NCI-H128 (cell line): ENCODE measurements at regions not wholly inside any gene's neighbourhood (a gene's known extent, or its start where the extent isn't known, plus 50 kb on each side); places are given as distances from the start of the nearest gene placed in this dataset.

ENCODE experiments used
- DNase-seq: peaks from one replicate; lab custom pipeline; 2025; ENCODE audit not compliant: unreplicated experiment; lab: John Stamatoyannopoulos, UW

DNA sequence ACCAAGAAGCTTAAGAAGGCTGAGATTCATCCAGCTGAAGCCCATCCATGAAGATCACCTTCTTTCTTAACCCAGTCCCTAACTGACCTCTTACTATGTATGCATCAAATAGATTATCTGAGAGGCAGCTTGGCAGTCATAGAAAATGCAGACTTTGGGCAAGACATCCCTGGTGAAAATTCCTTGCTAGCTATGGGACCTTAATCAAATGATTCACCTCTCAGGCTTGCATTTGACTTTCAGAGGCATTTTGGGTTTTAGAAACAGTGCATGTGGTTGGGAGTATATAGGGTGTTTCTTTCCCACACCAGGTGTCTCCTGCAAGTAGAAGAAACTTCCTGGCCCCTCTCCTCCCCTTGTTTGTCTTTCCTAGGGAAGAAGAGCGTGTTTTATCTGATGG, 188.5 kb upstream of the ISX start:
- DNase-seq = no peak

DNA sequence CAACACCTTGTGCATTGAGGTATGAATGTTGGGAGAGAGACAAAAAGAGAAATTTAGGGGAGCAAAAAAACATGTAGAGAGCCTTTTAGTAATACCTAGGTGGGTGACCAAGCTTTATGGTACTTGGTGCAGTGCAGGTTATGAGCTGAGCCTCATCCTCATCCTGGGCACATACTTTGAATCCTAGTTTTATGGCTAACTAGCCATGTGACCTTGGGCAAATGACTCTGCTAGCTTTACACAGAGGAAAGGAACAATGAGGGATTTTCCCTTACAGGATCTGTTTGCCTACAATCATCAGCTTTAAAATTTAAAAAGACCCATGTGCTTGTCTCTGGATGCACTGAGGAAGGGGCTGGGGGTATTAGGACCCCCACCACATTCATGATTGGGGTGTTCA, 187.8 kb upstream of the ISX start:
- no peak for DNase-seq

DNA sequence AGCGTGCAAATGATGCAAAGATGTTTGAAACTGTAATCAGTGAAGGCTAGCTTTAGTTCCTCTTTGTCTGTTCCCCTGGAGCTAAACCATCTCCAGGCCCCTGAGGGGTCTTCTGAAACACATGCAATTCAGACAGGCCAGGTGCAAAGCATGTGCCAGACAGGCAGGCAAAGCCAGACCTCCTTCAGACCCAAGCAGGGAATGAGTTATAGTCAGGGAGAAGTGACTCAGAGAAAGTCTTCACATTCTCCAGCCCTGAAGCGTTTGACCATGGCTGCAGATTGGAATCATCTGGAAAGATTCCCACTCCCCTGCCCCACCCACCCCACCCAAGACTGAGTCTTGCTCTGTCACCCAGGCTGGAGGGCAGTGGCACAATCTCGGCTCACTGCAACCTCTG, 187.0 kb upstream of the ISX start:
- DNase-seq = no peak

DNA sequence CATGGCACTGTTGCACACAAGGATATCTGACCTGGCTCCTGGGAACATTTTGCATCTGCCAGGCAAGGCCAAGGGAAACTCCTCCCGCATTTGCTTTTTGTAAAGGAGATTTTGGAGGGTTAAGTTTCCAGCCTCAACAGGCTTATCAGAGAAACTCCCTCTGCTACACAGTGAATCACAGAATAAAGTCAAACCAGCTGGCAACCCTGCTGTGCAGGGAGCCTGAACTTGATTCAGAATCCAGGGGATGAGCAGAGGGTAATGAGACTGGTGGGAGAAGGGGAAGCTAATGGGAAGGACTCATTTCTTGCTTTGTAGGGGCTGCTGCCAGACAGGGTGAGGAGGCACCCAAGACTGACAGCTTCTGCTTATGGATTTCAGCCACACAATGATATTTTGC, 185.3 kb upstream of the ISX start:
- DNase-seq = no peak

DNA sequence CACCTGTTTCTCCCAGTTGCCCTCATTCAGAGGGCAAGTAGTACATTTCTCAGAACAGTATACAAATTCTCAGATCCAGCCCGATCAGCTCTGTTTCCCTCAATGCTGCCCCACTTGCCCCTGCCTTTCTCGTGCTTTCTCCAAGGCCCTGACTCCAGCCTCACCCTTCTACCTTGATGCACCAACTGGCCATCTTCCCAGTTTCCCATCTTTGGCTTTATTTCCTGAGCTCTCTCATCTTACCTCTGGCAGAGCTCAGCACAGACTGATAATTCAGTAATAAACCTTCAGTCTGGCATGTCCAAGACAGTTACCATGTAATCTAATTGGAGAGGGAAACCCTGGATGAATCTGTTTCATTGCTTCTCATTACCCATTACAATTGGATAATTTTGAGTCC, 184.5 kb upstream of the ISX start:
- no peak for DNase-seq

DNA sequence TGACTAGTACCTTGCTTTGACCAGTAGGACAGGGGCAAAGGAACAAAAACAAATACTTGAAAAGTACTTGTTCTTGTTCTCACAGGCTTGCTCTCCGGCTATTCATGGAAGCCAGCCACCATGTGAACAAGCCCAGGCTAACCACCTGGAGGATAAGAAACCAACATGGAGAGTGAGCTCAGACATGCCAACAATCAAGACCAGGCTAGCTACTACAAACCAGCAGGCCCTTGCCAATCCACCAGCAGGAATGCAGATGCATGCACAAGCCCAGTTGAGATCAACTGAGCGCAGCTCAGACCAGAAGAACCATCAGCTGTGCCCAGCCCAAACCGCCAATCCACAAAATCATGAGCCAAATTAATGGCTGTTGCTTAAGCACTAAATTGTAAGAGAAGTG, 180.1 kb upstream of the ISX start:
- no peak for DNase-seq

DNA sequence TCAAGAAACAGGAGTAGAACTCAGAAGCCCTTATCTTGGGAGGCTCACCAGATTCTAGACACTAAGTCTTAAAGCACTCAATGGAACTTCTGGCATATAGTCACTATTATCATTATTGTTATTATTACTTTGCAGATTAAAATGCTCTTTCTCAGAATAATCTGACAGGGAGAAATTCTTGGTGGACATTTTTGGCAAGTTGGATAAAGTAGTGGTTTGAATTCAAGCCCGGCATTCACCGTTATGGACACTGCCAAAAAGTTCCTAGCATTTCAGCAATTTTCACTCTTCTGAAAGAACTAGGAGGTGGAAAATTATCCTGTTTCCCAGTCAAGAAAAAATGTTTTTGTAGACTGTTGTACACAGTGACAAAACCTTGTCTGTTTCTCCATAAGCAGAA, 179.6 kb upstream of the ISX start:
- no peak for DNase-seq

DNA sequence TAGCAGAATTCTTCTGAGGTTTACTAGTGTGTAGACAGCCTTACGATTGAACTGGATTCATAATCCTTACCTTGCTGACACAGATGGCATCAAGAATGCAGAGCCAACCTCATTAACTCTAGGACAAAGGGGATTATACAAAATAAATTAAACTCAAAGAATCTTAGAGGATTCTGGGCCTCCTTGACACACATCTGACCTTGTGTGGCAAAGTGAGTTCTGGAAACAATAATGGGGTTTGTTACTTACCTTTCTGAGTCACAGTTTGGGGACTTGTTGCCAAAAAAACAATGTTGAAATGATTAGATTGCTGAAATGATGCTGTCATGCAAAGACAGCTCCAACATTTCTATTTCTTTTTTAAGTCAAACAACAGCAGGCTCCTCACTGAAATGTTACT, 179.1 kb upstream of the ISX start:
- no peak for DNase-seq

DNA sequence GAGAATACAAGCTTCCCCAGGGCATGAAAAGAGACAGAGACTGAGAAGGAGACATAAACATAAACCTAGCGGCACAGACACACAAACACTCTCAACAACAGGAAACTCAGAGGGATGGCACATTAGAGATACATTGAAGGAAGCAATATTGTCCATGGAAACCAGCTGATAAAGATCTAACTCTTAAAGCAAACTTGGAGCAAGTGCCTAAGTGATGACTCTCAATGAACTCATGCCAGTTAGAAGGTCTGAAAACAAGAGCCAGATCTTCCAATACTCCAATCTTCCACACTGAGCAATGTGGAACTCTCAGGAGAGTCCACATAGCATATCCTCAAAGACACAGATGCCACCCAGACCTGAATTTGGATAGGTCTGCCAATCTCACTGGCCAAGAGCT, 168.8 kb upstream of the ISX start:
- no peak for DNase-seq

DNA sequence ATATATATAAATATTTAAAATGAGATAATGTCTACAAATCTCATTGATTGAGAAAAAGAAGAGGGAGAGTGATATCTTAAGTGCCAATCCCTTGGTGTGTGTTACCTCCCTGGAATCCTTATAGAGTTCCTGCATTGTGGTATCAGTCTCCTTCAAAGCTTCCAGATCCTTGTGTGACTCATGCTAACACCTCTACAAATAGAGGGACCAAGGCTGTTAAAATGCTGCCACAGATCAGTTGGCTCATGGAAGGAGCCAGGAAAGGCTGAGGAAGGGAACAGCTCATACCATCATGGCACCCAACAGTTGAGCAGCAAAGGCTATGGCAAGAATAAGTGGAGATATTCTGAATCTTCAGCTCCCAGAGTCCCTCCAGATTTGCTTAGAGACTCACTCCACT, 163.6 kb upstream of the ISX start:
- DNase-seq = no peak

DNA sequence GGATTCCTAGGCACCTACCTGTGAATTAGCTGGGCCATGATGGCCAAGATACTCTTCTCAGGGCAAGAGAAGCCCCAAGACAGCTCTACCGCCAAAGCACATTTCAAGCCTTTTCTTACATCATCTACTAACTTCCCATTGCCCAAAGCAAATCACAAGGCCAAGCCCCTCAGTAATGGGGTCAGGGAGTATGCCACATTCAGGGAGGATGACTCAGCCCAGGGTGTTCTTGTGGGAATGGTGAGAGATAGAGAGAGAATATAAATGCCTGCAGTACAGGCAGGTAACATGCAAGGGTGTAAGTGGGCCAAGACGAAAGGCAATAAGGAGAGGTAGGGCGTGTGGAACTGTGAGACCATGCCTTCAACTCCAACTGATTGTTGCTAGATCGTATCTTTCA, 162.5 kb upstream of the ISX start:
- DNase-seq = no peak

DNA sequence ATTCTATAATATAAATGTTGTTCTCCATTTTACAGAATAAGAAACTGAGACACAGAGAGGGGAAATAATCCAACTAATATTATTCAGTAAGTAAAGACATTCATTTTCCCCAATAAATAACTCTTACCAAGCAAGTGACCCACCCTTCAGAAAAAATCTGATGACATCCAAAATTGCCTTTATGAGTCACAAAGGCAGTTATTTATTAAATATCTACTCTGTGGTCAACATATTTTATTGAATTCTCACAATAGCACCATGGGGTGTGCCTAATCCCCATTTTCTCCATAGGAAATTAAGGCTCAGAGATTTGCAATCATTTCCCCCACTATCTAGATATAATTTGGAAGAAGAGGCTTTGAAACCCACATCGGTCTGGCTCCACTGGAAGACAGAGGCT, 161.5 kb upstream of the ISX start:
- DNase-seq = no peak

DNA sequence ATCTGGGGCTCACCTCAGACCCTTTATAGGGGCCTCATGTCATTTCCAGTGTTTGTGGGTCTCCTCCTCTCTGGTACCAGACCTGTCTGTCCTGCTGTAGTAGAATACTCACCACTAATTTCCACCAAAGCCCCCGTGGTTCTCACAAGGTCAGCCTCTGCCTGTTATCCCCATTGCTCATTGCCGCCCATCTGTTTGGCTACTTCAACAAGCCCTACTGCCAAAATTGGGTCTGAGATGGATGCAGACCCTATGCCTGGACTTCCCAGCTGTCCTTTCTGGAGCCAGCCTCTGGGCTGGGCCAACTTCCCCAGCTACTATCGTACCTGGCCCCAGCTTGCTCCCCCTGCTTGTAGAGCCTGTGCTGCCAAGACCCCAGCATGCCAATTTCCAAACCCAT, 152.1 kb upstream of the ISX start:
- no peak for DNase-seq

DNA sequence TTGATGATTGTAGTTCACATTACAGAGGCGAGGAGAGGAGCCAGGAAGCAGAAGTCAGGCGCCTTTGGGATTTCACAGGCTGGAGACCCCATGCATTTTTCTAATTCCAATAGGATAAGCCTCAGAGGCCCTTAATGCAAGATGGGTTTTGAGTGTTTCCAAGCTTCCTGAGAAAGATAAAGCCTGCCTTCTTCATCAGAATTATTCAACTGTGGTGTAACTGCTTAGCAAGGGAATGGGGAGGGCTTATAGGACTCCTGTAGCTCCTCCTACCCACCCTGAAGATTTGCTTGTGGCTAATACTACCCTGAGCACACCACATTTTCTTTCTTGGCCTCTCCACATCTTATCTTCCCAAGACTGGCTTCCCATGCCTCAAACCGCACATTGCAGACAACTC, 151.1 kb upstream of the ISX start:
- no peak for DNase-seq

DNA sequence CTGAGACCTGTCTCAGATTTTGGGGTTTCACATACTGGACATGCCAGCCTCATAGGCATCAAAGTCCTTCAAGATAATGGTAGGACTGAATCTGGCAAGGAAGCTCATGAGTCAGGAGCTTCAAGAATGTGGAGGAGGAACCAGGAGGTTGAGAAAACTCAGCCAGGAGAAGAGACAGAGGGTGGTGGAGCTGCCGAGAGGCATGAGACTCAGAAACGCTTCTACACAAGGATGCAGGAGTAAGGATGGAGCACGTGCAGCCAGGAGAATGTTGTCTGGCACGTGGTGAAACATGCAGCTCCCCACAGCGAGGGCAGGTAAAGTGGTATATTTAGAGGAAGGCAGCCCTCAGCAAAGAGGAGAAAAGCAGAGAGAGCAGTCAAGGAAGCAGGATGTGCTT, 148.7 kb upstream of the ISX start:
- DNase-seq = no peak

DNA sequence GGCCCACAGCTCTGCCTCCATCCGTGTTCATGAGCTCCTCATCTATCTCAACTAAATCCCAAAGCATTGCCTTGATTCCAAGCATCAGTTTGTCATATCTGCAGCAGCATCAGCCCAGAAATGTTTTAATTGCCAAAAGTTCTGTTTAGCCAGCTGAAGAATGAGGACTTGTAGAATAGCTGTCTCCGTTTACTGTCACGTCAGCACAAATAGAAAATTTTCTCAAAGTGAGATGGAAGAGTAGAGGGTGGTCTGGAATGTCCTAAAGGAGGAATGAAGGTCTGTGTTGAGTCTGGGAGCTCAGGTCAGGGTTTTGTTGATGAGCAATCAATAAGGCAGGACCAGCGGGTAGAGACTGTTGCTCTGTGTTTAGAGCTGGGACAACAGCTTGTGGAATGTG, 134.9 kb upstream of the ISX start:
- no peak for DNase-seq

DNA sequence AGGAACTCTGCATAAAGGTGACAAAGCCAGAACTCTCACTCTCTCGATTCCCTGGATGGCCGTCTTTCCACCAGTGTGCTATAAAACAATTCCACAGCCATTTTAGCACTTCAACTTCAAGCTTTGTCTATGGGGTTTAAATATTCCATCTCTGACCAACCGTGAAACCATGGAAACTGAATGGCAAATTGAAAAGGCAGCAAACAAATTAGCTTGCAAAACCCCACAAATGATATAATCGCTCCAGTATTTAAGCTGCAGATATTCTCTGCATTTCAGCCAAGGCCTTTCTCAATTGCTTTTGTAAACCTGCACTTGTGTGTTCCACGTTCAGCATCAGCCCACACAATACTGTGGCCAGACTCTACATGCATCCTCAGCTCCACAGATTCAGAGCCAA, 131.7 kb upstream of the ISX start:
- DNase-seq = no peak

DNA sequence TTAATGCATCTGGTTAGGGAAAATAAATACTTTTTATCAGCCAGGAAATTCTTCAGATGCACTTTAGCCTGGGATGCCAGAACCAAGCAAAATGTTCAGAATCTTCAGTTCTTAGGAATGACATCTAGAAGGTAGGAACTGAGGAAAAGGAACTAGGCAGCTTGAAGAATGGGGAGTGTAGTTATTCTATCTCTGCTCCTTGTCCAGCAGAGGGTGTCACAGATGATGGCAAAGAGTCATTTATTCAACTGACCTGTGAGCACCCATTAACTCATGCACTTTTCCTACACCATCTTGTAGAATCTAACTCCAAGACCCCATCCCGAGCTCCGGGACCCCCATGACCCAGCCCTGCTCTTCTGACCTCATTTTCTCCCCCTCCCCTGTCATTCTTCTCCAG, 122.1 kb upstream of the ISX start:
- no peak for DNase-seq

DNA sequence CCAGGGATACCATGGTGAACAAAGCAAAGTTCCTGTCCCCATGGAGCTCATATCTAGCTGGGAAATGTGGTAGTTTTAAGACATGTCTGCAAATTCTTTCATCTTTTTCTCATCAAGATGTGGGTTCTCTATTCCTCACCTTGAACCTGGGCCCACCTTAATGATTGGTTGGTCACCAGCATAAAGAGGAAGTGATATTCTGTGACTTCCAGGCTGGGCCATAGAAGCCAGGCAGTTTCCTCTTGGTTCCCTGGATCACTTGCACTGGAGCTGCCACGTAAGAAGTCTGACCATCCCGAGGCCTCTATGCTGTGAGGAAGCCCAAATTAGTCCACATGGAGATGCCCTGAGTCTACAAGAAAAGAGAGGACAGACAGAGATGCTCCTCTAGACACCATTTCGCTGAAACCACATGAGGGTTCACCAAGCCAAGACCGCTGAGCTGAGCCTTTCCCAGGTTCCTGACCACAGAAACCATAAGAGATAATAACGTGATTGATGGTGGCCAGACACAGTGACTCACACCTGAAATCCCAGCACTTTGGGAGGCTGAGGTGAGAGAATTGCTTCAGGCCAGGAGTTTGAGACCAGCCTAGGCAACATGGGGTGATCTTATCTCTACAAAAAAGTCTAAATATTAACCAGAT, 119.5 kb upstream of the ISX start:
- DNase-seq = no peak

DNA sequence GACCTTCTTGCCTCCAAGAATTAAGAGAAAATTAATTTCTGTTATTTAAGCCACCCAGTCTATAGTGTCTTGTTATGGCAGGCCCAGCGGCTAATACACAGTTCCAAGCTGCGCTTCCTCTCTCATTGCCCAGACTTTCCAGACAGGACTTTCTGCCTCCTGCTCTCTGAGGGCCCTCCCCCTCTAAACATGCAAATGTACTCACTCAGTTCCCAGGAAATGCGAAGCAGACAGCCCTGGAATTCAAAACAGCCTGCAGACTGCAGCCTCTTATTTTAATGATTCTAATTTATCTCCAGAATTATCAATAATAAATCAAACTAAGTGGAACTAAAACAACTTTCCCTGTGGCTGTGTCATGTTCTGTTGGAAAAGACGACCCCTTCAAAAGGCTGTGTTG, 115.5 kb upstream of the ISX start:
- DNase-seq = no peak

DNA sequence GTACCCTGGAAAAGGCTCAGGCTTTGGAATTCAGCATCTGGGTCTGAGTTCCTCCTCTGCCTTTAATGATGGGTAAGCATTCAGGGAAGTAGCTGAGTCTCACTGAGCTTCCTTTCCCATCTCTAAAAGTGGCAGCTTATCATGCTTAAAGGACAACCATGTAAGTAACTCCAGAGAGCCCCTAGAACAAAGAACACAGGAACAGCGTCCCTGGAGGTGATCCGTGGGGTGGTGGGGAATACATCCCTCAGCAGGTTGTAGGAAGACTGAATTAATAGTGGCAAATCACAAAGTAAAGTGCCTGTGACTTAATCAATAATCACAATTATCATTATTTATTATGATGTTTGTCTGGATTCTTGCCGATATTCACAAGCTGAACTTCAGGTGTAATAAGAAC, 114.7 kb upstream of the ISX start:
- no peak for DNase-seq

DNA sequence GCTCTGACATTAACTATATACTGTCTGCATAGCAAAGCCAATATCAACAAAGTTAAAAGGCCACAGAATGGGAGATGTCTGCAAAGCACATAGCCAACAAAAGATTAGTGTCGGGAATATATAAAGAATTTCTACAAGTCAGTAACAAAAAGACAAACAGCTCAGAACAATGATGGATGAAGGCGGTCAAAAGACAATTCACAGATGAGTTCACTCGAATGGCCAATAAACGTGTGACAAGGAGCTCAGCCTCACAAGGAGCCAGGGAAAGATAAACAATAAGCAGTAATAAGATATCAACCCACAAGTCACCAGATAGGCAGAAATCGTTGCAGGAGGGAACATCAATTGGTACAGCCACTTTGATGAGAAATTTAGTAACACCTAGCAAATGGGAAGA, 106.0 kb upstream of the ISX start:
- DNase-seq = no peak

DNA sequence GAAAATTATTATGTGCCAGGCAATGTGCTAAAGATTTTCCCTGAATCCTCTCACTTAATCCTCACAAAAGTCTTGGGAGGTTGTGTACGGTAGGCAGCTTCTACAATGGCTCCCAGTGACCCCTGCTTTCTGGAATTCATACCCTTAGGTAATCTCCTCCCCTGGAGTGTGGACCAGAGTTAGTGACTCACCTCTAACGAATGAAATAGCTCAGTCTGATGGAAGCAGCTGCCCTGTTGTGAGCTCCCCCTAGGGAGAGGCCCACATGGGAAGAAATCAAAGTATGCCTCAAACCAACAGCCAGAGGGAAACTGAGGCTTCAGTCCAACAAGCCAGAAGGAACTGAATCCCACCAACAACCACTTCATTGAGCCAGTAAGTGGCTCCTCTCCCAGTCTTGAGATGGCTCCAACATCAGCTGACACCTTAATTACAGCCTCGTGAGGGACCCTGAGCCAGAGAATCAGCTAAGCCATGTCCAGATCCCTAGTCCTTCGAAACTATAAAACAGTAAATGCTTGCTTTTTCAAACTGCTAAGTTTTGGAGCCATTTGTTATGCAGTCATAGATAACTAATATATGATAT, 98.9 kb upstream of the ISX start:
- no peak for DNase-seq
